ELR (cell line): ENCODE measurements at regions not wholly inside any gene's neighbourhood (a gene's known extent, or its start where the extent isn't known, plus 50 kb on each side); places are given as distances from the start of the nearest gene placed in this dataset.

Source experiments
- DNase-seq: peaks from one replicate; pipeline ENCODE4 v3.0.0-alpha.2; 2015; ENCODE audit warnings: low read depth

DNA sequence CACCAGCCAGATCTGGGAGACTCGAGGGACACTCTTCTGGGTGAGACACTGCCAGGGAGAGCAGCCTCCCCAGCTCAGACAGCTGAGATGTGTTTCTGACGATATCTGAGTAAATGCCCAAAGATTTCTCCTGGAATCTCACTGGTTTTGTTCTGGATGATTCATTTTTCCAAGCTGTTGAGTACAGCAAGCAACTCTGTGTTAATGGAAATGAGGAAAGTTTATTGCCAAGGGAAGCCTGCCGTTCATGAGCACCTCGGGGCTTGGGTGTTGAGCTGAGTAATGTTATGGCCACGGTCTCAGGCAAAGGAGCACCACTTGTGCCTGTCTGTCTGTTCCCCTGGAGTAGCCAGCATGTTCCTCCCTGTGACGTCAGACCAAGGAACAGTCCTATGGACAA is 1132.4 kb downstream of the BRD1 start:
- no peak for DNase-seq

GRCh38 chr22:48694296-48694883 is 1133.3 kb downstream of the BRD1 start:
- DNase-seq, result no peak

DNA sequence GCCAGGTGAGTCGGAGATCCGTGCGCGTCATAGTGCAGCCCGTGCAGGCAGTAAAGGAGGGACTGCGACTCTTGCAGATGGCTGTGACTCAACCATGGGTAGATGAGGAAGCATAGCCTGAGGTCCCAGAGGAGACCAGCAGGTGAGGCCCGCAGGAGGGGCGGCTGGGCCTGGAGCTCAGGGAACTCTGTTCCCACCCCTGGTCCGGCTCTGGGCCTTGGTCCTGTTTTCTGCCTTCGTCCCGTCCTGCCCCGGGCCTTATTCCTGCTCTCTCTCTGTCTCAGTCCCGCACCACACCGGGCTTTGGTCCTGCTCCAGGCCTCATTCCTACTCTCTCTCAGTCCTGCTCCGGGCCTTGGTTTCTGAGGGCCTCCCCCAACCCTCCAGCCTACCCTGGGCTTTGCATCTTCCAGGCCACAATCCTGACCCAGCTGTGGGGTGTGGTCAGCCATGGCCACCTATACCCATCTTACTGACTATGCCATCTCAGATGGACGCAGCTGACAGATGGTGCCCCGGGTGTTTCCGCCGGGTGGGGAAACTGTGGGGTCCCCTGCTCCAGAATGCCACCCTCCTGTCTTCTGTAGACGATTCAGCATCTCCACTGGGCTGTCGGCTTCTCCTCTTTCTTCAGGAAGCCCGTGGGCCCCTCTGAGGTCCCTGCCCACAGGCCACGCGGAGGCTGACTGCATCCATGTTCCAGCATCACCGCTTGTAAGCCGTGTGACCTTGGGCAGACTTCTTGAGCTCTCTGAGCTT is 1134.1 kb downstream of the BRD1 start:
- no peak for DNase-seq

GRCh38 chr22:48692734-48693376 is 1134.8 kb downstream of the BRD1 start:
- DNase-seq, result no peak

GRCh38 chr22:48691431-48691851 is 1136.2 kb downstream of the BRD1 start:
- DNase-seq, result no peak

GRCh38 chr22:48690583-48691317 is 1136.9 kb downstream of the BRD1 start:
- DNase-seq, result no peak

GRCh38 chr22:48689206-48689605 is 1138.5 kb downstream of the BRD1 start:
- no peak for DNase-seq

DNA sequence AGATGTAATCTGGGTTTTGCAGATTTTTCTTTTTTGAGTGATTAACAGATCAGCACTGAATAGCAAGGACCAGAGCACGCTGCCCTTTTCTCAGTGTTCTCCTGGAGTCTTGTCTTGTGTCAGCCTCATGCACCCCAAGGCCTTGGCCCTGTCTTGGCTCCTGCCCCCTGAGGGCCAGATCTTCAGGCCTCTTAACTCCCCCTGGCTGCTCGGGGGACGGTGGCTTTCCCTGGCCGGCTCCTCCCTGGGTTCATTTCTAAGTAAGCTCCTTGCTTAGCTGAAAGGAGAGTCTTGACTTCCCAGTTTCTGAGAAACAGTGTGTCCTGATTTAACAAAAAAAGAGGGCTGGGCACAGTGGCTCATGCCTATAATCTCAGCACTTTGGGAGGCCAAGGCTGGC is 1139.3 kb downstream of the BRD1 start:
- no peak for DNase-seq

- DNase-seq, result no peak
Observed at GRCh38 chr22:48687606-48688005, 1140.1 kb downstream of the BRD1 start.

DNA sequence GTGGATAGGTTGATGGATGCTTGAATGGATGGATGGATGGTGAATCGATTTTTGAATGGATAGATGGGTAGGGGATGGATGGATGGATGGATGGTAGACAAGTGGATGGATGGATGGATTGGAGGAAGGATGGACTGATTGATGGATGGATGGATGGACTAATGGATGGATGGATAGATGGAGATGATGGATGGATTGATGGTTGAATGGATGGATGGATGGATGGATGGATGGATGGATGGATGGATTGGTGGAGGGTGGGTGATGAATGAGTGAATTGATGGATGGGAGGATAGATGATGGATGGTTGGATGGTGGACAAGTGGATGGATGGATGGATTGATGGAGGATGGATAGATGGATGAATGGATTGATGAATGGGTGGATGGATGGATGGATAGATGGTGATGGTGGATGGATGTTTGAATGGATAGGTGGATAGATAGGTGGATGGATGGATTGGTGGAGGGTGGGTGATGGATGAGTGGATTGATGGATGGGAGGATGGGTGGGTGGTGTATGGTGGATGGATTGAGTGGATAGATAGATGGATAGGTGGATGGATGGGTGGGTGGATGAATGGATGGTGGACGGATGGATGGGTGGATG is 1140.9 kb downstream of the BRD1 start:
- DNase-seq, result no peak

GRCh38 chr22:48685767-48686166 is 1141.9 kb downstream of the BRD1 start:
- no peak for DNase-seq

DNA sequence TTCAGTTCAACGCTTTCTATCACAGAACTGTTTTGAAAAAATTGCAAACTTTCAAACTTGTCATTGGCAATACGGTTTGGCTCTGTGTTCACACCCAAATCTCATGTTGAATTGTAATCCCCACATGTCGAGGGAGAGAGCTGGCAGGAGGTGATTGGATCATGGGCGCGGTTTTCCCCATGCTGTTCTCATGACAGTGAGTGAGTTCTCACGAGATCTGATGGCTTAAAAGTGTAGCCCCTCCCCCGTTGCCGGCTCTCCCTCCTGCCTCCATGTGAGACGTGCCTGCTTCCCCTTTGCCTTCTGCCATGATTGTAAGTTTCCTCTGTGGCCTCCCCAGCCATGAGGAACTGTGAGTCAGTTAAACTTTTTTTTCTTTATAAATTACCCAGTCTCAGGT is 1144.0 kb downstream of the BRD1 start:
- no peak for DNase-seq

DNA sequence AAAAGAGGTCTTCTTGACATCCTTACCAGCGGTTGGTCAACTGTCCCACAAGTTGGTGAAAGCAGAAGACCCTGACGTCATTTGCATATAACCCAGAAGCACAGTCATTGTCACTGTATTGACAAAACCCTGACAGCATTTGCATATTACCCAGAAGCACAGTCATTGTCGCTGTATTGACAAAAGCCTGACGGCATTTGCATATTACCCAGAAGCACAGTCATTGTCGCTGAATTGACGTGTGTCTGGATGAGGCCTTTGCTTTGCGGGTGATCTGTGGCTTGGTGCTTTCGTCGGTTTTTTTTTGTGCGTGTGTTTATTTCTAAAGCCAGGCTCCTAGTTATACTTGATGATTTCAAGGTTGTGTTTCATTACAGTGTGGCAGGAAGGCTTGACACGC is 1145.2 kb downstream of the BRD1 start:
- DNase-seq, result no peak

DNA sequence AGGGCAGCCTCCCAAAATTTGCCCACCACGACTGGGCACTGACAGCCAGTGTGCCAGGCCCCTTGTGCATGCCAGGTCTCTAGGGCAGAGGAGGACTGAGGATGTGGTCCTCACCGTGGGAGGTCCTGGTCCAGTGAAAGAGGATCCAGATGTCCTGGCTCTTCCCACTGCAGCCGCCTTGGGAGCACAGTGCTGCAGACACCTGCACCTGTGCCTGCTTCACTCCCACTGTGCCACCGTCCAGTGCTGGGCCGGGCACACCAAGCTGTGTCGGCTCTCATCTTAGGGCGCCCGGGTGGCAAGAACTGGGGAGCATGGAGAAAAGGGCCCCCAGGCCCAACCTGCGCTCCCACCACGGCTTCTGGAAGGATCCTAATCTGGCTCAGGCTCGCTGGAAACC is 1147.1 kb downstream of the BRD1 start:
- DNase-seq, result no peak

GRCh38 chr22:48679656-48680555 is 1147.8 kb downstream of the BRD1 start:
- no peak for DNase-seq

DNA sequence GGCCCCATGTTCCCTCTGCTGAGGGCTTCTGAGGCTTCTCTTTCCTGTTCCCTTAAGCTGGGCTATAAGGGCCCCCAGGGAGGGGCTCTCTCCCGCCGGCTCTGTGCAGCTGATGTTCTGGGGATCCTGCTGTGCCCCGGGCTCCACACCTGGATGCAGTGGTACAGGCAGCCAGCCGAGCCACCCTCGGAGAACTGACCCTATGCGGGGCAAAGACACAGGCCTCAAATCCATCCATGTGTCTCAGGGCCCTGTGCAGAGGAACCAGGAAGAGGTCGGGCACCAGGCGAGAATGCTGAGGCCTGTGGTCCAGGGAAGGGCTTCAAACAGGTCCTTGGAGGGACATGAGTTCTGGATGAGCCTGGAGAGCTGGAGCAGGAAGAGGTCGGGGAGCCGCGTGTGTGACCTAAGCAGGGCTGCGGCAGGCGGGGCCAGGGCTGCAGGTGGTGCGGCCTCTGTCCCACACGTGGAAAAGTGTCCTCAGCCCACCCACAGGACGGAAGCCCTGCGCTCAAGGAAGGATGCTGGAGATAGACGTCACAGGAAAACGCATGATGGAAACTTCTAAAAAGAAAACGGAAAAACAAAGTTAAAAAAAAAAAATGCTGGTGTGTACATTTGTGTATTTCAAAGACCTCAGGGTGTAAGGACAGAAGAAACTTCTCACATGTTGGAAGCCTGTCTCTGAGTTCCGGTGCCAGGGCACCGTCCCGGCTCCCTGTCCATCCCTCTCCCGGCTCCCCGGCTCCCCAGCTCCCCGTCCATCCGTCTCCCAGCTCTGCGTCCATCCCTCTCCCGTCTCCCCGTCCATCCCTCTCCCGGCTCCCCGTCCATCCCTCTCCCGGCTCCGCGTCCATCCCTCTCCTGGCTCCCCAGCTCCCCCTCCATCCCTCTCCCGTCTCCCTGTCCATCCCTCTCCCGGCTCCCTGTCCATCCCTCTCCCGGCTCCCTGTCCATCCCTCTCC is 1149.2 kb downstream of the BRD1 start:
- no peak for DNase-seq

DNA sequence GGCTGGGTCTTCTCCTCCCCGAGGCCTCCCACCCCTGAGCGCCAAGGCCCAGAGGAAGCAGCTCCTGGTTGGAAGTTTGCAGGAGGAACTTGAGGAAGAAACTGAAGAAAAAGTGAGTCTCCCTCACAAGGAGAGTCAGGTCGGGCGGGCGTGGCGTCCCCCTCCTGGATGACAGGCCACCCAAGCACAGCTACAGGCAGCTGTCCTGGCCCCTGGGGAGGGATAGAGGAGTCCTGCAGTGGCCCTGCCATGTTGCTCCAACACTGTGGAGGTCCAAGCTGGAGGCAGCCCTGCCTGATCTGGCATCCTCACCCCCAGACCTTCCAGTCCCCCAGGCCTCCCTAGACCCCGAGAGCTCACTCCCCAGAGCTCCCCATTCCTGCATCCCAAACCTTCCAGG is 1150.1 kb downstream of the BRD1 start:
- DNase-seq, result no peak

DNA sequence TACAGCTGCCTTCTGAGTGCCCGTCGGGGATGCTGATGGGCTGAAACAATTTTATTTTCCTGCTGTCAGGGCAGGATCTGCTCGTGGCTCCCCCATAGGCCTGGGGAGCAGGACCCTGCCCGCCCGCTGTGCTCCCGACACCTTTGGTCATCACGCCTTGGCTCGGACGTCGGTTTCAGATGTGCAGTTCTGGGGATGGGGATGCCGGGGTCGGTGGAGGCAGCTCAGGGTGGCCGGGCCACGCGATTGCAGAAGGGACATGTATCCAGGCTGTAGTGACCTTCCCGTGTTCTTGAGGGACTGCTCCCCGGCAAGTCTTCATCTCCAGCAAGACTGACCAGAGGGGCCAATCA is 1150.5 kb downstream of the BRD1 start:
- no peak for DNase-seq

DNA sequence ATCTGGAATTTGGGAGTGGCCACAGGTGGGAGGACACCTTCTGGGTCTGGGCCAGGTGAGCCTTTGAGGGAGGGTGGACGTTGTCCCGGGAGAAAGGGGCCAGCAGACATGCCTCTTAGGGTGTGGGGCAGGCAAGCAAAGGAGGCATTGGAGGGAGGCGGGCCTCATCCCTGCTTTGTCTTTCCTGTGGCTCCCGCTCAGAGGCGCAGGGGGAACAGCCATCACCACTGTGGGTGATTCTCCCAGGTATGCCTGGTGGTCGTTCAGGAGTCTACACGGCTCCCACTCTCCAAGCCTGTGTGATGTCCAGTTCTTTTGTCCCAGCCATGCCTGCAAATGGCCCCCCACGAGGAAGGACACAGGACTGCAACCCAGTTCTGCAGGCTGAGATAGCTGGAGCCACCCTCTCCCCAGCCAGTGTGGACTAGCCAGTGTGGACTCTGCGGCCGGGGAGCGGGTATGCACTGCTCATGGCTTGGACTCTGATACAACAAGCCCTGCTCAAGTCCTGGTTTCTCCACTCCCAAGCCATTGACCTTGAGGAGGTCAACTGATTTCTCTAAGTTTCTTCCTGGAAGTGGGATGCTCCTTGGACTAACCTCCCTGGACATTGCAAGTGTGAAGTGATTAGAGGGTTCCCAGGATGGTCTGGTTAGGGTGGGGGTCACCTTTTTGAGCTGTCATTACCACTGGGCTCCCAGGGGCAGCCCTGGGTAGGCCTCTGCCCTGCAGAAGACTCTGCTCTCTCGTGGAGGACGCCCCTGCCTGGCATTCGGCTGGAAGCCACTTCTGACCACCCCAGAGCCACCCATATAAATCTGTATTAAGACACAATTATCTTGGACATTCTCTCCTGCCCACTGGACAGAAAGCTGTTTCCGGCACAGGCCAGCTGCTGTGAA is 1151.2 kb downstream of the BRD1 start:
- DNase-seq, result no peak
